ENCODE measurements at regions not wholly inside any gene's neighbourhood (a gene's known extent, or its start where the extent isn't known, plus 50 kb on each side); places are given as distances from the start of the nearest gene placed in this dataset.
"Not testable (repeated sequence)": the region's sequence is repeated elsewhere in the genome, so short reads cannot be mapped to it uniquely, and the experiment has no call there.

- H3K4me1 ChIP-seq = no peaks in the 10 kb centered on the region
- intact Hi-C loops (cut with DNase I) = no loop called here
- DNase-seq = no peak
- no peak overlapping the region for H3K27ac ChIP-seq
- no peaks in the 10 kb centered on the region for H3K27me3 ChIP-seq
- peaks cover 0 to 8% (median 0%) of the 10 kb centered on the region in 11 donors for H3K9me3 ChIP-seq
- H3K36me3 ChIP-seq = no peaks in the 10 kb centered on the region
- H3K4me3 ChIP-seq = no peak overlapping the region
- TF ChIP-seq CTCF (IDR thresholded peaks at IDR 0.05) = no peak
- ATAC-seq = no peak
- 67 to 81% methylated on average over 2 of the region's 2 CpGs for WGBS, 2 donors
These were observed 693.6 kb upstream of the SLC35B3 start for GRCh38 chr6:9128970-9129369.

GRCh38 chr6:9126878-9127560 is 691.7 kb upstream of the SLC35B3 start:
- no peak for ATAC-seq
- Histone ChIP-seq H3K9me3 (peaks cover 0 to 8% (median 0%) of the 10 kb centered on the region in 11 donors), H3K27me3 (no peaks in the 10 kb centered on the region), H3K36me3 (no peaks in the 10 kb centered on the region), H3K4me1 (no peaks in the 10 kb centered on the region), H3K4me3 (no peak overlapping the region), H3K27ac (no peak overlapping the region)
- intact Hi-C loops (cut with DNase I) = loop anchor here in 1 of 10 donors (2.0 kb wide), 1 partner anchor 54 kb away; no protein-coding TSS in a partner anchor
- no peak for TF ChIP-seq CTCF (IDR thresholded peaks at IDR 0.05)
- WGBS, 2 donors = 57 to 67% methylated on average over 10 of the region's 10 CpGs
- no peak for DNase-seq

- not testable (repeated sequence) for H3K4me1 ChIP-seq, DNase-seq, H3K9me3 ChIP-seq, H3K27ac ChIP-seq, H3K36me3 ChIP-seq, H3K4me3 ChIP-seq, ATAC-seq, H3K27me3 ChIP-seq
- intact Hi-C loops (cut with DNase I) = loop anchor here in 1 of 10 donors (2.0 kb wide), 1 partner anchor 53 kb away; no protein-coding TSS in a partner anchor
- WGBS, 2 donors = 87 to 94% methylated on average over 10 of the region's 10 CpGs
These were observed 690.7 kb upstream of the SLC35B3 start for GRCh38 chr6:9126034-9126433.

DNA sequence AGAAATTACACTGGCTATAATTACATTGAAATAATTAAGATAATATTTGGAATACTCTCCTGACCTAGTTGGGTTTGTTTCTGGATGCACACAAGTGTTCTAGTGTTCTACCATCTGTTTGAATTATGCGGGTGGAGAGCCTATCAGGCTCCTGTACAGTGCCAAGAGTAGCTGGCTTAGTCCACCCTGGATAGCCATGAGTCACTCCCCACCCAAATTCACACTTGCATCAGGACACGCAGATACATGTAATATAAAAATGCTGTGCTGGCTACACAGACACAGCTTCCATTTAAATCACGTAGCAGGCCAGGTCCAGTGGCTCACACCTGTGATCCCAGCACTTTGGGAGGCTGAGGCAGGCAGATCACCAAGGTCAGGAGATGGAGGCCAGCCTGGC is 686.2 kb upstream of the SLC35B3 start:
- ATAC-seq (no peak), DNase-seq (no peak)
- no peak overlapping the region for H3K4me3 ChIP-seq
- TF ChIP-seq CTCF (IDR thresholded peaks at IDR 0.05) = no peak
- no peaks in the 10 kb centered on the region for H3K27me3 ChIP-seq
- H3K36me3 ChIP-seq = no peaks in the 10 kb centered on the region
- H3K4me1 ChIP-seq = no peaks in the 10 kb centered on the region
- no peak overlapping the region for H3K27ac ChIP-seq
- WGBS, 2 donors = 74 to 83% methylated on average over 3 of the region's 3 CpGs
- intact Hi-C loops (cut with DNase I) = no loop called here
- H3K9me3 ChIP-seq = peaks cover 0 to 7% (median 0%) of the 10 kb centered on the region in 11 donors

GRCh38 chr6:9116026-9116425 is 680.7 kb upstream of the SLC35B3 start:
- Histone ChIP-seq H3K36me3 (no peaks in the 10 kb centered on the region), H3K27me3 (no peaks in the 10 kb centered on the region), H3K9me3 (no peaks in the 10 kb centered on the region), H3K4me3 (no peak overlapping the region), H3K4me1 (no peaks in the 10 kb centered on the region), H3K27ac (no peak overlapping the region)
- ATAC-seq (no peak), DNase-seq (no peak)
- WGBS, 2 donors = 63 to 69% methylated on average over 6 of the region's 6 CpGs
- intact Hi-C loops (cut with DNase I) = no loop called here
- TF ChIP-seq CTCF (IDR thresholded peaks at IDR 0.05) = no peak
